OCI-LY1 (cell line): ENCODE measurements at regions not wholly inside any gene's neighbourhood (a gene's known extent, or its start where the extent isn't known, plus 50 kb on each side); places are given as distances from the start of the nearest gene placed in this dataset.

Source experiments
- CTCF ChIP-seq: fragments of 200-600 bp; sonication (generic), shearing (Covaris generic); IDR thresholded peaks from 2 replicates; pipeline ENCODE4 v1.5.1; 2017; ENCODE audit warnings: mild to moderate bottlenecking, antibody characterized with exemption, low read length, moderate library complexity, mixed read lengths
- EZH2 ChIP-seq: fragments of 200-600 bp; sonication (generic), shearing (Covaris generic); IDR thresholded peaks from 2 replicates; pipeline ENCODE4 v1.8.0; 2017; ENCODE audit warnings: borderline replicate concordance, mixed run types, mild to moderate bottlenecking, antibody characterized with exemption, low read length, moderate library complexity, mixed read lengths

GRCh38 chr11:92753161-92753560, 216.3 kb upstream of the MTNR1B start:
- TF ChIP-seq CTCF, result no peak
- no peak for TF ChIP-seq EZH2
